GM19455 (cell line): ENCODE measurements at regions not wholly inside any gene's neighbourhood (a gene's known extent, or its start where the extent isn't known, plus 50 kb on each side); places are given as distances from the start of the nearest gene placed in this dataset.

ENCODE experiments used
- ATAC-seq: cut with Tn5 transposase; IDR thresholded peaks from one replicate; pipeline ENCODE4 v1.9.1; 2021; ENCODE audit not compliant: unreplicated experiment

DNA sequence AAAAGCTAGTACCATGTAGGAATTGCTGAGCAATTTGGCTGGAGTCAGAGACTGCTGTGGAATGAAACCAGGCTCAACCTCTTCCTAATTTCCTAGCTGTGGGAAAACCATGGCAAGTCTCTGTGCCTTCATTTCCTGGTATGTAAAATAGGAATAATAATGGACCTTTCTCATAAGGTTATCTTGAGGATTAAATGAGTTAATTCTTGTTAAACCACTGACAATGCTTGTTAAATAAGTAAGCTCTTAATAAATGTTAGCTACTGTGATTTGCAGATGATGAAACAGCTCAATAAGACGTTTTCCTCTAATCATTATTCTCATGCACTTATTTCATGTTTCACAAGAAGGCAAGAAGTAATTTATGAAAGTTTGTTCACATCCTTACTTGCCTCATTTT lies 346.7 kb downstream of the RND3 start:
- ATAC-seq, result no peak

DNA sequence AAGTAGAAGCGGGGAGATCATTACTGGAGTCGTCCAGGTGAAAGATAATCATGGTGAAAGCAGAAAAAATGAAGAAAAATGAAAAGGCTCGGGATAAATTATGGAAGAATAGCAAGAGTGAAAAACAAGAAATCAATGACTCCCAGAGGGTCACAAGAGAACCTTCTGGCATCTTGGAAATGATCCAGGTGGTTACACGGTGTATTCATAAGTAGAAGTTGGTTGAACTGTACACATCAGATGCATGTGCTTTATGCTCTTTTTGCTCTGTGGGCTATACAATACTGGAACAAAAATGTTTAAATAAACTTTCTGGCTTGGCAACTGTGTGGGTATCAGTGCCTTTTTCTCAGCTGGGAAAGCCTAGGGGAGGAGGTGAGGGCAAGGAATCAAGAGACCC lies 348.9 kb downstream of the RND3 start:
- ATAC-seq, result no peak

DNA sequence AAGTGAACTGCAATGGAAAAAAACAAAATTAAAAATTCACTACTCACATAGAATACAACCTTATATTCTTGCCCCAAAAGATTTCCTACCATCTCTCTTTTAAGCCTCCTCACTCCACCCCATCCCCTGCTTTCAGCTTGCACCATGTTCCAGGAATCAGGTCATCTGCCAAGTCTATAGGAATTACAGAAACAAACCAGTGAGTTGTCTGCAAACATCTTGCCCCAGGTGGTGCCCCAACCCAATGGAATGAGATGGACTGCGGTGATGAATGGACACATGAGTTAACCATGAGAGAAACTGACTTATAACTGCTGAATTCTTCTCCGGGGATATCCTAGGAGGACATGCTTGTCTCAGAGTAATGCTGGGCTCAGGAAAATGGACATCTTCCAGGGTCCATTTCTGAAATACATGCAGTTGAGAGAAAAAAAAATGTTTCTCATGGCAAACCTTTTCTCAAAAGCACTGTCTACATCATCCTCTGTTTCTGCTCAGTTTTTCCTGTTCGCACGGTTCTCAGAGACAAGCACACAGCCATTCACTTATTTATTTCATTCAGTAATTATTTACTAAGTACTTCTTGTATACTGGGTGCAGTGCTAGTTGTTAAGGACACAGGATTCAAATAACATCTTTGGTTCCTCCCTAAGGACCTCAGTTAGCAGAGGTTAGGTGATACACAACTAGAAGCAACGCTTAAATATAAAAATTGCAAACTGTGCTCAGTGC lies 350.0 kb downstream of the RND3 start:
- no peak for ATAC-seq

DNA sequence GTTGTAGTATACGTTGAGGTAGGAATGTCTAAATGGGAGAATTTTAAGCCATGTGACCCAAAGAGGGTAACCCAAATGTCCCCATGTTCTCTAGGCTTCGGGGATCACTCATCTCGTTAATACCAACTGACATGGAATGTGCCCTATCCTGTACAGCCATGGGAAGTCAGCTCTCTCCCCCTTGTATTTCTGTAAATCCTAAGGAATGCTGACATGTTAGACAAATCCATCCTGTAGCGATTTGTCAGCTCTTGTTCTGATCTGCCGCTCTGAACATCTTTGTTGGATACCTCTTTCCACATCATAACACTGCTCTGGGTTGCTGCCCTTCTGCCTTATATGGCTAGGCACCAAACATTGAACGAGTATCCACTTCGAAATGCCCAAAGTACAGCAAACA lies 350.6 kb downstream of the RND3 start:
- ATAC-seq, result no peak

DNA sequence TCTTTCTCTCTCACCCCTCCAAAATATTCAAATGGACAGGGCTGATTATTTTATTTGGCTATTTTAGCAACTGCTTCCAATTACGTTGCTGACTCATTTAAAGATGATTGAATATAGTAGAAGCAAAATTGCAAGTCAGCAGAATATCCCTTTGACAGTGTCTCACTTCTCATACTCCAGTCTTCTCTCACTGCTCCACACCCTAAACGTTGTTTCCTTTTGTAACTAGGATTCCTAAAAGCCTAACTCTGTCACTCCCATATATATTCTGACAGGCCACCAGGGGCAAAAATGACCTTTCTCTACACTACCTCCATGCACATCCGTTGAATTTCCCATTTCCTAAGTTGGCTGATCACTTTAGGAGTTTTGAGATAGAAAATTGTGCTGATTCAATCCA lies 351.1 kb downstream of the RND3 start:
- ATAC-seq, result no peak

DNA sequence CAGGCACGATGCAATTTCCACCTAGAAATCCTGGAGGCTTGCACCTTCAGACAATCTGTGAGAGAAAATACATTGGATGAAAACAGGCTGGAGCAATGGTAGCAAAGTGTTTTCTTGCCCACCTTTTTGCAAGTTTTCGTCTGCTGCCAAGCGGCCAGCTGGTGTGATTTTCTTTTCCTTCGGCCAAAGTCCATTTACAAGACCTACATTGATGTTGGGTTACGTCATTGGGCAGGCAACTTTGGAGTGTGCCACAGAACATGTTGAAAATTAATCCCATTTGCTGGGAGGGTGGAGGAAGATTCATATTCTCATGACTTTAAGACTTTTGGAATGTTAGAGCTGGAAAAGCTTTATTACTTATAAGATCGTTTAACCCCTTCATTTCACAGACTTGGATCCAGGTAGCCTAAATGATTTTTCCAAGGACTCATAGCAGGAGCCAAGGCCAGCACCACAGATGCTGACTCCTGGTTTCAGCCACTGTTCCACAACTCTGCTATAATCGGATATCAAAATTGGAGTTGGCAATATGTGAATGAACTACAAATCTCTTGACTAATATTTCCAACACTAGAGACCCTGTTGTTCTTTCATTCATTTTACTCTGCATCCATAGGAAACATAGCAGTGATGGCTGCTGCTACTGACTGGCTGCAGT lies 352.1 kb downstream of the RND3 start:
- no peak for ATAC-seq

DNA sequence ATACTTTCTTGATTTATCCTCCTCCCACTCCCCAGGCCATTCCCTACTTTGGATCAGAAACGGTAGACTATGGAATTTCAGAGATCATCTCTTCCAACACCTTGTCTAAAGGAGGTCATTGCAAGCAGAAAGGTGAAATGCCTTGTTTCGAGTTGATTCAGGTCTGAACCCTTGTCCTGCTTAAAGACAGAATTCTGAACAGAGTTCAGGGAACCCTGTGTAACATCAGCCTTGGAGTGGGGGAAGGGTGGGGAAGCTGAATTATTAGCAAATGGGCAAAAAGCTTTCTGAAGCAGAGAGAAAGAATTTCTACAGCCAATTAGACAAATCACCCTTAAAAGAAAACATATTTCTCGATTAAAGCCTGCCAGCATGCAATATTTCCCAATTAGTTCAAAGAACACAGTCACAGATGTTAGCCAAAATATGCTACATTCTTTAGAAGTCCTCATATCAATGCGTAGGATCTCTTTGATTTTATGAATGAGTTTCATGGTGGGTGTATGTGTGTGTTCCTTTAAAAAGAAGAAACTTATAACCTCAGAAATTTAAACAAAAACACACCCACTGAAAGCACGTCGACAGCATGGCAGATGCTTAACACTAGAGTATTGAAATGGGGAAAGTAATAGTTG lies 353.1 kb downstream of the RND3 start:
- no peak for ATAC-seq

DNA sequence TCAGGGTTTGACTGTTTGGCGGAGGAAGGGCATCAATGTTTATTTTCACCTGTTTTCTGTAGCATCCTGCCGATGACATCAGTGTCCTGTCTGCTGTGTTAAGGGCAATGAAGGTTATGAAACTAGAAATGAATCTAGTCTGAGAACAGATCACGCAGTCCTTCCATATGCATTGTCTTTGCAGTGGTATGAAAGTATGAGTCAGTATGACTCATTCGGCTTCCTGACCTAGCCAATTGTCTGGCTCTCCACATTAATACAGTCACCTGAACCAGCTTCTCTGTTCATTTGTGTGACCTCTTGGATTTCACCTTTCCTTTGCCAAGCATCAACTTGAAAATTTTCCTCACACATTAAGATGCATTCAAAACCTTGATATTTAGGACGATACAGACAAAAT lies 353.8 kb downstream of the RND3 start:
- peak; percentile 61 for ATAC-seq

DNA sequence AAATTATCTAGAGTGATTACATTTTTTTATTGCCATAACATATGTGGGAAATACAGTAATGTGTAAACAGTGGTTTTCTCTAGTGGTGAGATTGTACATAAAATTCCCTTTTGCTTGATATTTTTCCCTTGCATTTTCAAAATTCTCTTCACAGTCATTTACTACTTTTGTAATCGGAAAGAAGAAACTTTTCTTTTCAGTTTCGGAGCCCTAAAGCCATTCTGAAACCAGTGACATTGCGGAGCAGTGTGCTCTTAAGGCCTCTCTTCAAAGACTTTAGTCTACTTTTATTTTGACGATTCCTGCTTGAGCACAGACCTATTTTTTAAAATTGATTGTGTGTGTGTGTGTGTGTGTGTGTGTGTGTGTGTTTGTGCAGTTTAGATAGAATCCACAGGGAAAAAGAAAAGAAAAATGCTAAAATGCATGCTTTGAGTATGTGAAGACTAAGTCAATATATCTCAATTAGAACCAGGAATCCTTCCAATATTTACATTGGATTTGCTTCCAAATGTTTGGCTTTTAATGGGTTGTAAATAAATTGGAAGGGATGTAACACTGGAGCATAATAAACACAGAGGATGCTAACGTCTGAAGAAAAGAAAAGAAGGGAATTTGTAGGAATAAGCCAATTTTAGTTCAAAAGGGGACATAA lies 357.4 kb downstream of the RND3 start:
- ATAC-seq, result no peak

DNA sequence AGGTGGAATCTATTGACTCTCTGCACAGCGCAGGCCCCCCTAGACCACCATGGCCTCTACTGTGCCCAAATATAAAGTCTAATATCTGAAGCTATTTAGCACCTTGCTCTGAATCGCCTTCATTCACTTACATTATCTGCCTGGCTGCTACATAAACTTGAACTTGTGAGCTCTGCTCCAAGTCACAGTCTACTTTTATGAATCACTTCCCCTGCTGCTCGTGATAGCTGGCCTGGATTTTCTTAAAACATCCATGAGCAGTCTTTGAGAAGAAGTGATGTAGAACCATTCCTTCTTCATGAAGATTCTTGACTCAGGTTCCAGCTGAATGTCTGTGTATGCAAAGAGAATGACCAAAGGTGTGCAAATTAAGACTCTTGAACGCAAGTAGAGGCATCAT lies 359.5 kb downstream of the RND3 start:
- no peak for ATAC-seq

DNA sequence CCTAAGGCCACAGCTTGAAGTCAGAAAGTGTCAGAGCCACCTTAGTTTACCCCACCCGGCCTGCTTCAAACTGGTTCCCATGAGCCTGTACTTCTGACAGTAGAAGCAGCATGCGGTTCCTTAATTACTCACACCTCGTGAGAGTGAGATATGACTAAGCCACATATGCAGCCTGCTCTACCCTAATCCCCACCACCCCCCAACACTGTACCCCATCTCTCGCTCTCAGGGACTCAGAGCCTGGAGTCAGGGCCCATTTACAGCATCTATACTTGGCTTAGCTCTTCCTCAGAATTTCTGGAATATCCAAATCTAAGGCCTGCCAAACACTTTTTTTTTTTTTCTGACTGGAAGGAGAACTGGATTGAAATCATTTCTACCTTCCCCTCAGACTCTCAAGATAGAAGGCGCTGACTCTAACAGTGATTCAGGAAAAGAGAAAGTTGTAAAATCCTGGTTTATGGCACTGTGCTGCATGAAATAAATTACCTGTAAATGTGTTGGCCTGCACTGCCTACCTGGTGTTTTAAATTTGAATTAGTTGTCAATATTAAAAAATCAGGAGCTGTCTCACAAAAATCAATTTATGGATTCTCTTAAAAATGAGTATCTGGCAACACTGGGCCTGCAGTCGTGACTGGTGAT lies 360.0 kb downstream of the RND3 start:
- ATAC-seq, result no peak

DNA sequence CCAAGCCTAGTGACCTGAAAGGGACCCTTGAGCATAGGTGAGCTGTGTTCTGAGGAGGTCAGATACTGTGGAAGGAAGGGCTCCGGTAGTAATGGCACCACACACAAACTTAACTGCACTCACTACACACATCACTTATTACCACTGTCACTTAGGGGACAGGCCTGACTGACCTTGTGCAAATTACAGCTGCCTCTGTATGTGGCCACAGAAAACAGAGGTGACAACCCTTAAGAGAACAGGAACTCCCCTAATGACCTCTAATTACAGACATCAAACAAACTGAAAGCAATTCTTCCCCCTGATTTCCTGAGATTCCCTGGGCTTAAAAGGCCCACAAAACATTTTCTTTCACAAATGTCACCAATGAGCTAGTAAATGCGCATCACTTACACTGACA lies 360.6 kb downstream of the RND3 start:
- ATAC-seq, result no peak

DNA sequence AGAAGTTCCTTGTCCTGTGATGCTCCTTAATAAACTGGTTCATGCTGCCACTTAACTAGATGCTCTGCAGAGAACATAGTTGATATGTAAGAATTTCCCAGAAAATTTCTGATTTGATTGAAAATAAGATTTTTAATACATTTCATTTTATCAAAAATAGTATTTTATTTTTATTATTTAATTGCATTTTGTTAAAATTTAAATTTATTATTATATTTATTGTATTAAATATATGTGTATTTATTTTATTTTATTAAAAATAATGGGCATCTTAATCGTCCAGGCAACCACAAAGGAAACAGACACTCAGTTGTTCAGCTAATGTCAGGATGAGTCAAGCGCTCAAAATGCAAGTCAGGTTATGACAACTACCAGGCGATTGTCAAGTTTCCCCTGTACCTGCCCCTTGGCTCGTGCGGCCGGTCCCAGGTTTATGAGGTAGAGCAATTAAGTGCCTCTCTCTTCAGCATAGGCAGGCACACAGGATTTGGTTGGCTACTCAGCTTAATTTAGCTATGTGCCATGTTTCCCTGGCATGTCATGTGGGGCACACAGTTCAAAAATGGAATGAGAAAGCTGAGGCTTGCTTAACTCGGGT lies 361.2 kb downstream of the RND3 start:
- ATAC-seq, result no peak

DNA sequence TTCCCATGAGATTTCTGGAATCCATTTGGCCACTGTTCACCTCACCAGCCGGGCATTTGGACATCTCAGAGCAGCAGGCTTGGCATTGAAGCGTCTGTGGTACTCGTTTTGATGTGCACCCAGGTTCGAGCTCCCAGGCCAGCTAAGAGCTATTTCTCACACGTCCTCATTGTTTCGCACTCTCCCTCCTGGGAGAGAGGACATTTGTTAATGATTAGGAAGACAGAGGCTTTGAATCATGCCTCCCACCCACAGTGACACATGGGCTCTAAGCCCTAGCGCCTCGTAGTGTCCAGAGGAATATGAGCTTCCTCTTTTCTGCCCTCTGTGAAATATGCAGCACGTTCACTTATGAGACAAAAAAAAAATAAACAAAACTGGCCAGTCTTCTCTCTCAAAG lies 361.8 kb downstream of the RND3 start:
- no peak for ATAC-seq

DNA sequence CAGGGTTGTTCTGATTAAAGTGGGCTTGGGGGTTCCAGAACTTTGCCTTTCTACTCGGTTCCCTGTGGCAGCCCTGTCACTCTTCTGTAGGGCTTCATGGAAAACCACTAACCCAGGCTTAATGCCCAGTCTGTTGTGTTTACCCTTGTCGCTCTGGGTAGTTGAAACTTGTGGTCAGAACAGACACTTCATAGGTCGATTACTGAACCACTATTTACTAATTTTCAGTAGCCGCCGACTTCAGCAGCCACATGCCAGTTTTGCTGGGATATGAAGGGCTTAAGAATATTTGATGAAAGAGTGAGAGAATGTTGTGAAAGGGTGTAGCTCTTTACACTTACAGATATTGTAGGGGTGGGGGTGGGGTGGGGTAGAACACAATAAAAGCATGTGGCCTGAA lies 362.3 kb downstream of the RND3 start:
- no peak for ATAC-seq

DNA sequence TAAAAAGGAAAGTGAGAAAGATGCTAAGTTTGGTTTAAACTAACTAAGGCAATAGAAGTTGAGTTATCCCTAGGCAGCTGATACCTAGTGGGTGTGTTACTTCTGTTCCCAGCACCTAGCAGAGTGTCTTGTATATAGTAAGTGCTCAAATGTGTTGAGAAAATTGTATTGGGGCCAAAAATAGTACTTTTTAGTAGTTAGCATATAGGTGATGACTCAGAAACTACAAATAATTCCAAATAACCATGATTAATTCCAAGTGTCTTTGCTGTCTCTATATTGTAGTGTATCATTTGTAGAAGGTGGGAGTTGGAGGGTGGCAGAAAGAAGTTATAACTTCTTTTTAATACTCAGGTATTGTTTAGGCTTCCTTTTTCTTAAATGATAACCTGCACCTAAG lies 362.7 kb downstream of the RND3 start:
- ATAC-seq, result no peak

DNA sequence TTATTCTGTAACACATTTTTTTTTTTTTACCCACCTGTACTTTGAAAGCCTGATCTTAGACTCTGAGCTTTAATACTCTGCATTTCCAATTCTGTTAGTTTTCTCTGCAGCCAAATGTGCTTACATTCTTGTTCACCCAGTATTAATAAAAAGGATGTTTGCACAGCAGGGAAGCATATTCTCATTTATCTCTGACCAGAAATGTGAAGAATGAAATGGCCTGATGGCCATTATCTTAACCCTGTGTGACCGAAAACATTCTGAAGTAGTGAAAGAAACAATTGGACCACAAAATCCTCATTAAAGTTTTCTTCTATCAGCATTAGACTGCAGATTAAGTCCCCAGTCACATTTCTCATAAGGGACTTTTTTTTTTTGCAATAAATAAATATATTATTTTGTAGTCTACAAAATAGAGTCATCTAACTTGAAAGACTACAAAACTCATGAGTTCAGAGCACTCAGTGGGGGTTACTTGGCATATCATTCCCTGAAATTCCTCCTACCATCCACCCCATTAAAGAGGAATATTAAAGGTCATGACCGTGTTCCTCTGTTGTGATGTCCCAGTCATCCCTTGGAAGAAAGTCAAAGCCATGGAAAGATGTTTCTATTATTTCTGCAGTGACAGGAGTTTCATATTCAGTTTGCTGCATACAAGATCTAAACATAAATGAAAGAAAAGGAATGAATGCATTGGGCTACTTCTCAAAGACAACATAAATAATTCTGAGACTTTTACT lies 364.4 kb downstream of the RND3 start:
- ATAC-seq, result no peak

DNA sequence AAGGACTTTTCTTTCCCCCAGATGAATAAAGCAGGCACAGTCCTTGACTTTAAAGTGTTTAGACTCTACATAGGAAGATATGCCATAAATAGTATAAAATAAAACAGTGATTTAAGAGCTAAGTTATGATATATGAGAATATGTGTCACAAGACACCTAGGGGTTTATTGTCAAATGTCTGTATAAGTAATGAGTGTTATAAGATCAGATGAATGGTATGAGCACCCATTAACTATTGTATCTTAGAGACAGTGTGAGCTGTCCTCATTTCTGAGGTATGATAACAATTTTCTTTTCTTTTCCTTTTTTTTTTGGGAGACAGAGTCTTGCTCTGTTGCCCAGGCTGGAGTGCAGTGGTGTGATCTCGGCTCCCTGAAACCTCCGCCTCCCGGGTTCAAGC lies 365.3 kb downstream of the RND3 start:
- ATAC-seq, result no peak

DNA sequence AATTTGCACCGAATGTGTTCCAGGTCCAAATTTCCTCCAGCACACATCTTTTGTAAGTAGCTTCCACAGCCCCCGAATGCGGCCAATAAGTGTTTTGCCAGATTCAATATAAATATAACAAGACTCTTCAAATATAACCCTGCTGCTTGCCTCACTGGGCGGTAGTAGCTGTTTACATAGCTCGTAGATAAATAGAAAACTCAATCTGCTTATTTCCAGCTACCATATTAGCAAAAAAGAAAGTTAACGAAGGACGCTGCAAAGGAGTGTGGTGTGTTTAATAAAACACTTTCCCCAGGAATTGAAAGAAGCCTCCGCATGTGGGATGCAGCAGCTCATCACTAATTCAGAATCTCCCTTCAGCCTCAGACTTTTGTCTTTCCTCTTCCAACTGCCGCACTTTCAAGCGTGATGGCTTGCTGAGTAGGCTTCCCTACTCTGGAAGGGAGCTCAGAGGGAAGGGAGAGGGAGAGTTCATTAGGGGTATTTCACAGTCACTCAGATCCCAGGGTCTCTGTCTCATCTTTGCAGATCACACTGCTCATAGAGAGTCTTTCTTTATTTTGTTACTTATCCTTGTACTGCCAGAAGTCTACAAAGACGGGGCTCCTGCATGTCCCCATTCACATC lies 367.0 kb downstream of the RND3 start:
- ATAC-seq, result no peak

DNA sequence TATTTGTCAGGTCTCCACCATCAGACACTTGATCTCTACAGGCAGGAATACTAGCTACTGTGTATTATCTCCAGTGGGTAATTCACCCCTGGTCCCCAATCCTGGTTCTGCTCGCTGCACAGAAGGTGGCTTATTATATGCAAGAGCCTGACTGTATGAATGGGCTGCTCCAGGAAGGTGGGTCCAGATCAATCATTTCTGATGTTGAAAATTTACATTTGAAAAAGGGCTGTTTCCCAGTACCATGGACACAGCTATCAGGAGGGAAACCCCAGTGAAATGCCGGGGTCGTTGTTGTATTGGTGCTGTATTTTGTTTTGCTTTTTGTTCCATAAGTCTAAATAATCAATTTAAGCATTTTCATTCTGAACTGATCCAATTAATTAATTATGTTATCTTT lies 367.6 kb downstream of the RND3 start:
- no peak for ATAC-seq
